ENCODE measurements at regions not wholly inside any gene's neighbourhood (a gene's known extent, or its start where the extent isn't known, plus 50 kb on each side); places are given as distances from the start of the nearest gene placed in this dataset.
A peak's percentile ranks its signal among the peaks of the same experiment; 100 is the strongest.

GRCh38 chr16:74200921-74201320 is 95.7 kb upstream of the PSMD7 start:
- DNase-seq = no peak
- Mint-ChIP-seq H3K27me3 (peaks cover 0 to 8% (median 5%) of the 10 kb centered on the region in 5 donors), H3K4me1 (no peaks in the 10 kb centered on the region), H3K4me3 (no peak overlapping the region), H3K36me3 (no peaks in the 10 kb centered on the region), H3K27ac (no peak overlapping the region), H3K9me3 (peaks cover 0 to 3% (median 0%) of the 10 kb centered on the region in 9 donors)
- POLR2A ChIA-PET = no interaction called here
- ATAC-seq = no peak

DNA sequence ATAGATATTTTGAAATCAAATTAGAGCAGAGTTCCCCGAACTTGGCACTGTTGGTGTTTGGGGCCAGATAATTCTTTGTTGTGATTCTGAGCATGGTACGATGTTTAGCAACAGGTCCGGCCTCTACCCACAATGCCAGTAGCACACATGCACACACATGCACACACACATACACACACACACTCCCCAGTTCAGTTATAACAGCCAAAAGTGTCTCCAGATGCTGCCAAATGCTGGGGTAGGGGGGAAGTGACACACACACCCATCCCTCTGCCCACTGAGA is 96.8 kb upstream of the PSMD7 start:
- no peaks in the 10 kb centered on the region for H3K36me3 Mint-ChIP-seq
- H3K4me3 Mint-ChIP-seq = no peak overlapping the region
- no peaks in the 10 kb centered on the region for H3K4me1 Mint-ChIP-seq
- peaks cover 3 to 18% (median 9%) of the 10 kb centered on the region in 5 donors for H3K27me3 Mint-ChIP-seq
- ATAC-seq = no peak
- POLR2A ChIA-PET = no interaction called here
- no peak overlapping the region for H3K27ac Mint-ChIP-seq
- no peak for DNase-seq
- peaks cover 0 to 3% (median 0%) of the 10 kb centered on the region in 9 donors for H3K9me3 Mint-ChIP-seq

- no peaks in the 10 kb centered on the region for H3K4me1 Mint-ChIP-seq
- POLR2A ChIA-PET = no interaction called here
- ATAC-seq (no peak), DNase-seq (no peak)
- H3K27me3 Mint-ChIP-seq = peaks cover 3 to 23% (median 9%) of the 10 kb centered on the region in 5 donors
- peaks cover 0 to 3% (median 0%) of the 10 kb centered on the region in 9 donors for H3K9me3 Mint-ChIP-seq
- no peaks in the 10 kb centered on the region for H3K36me3 Mint-ChIP-seq
- no peak overlapping the region for H3K27ac Mint-ChIP-seq
- H3K4me3 Mint-ChIP-seq = no peak overlapping the region
These were observed 97.4 kb upstream of the PSMD7 start for GRCh38 chr16:74199066-74199841.

DNA sequence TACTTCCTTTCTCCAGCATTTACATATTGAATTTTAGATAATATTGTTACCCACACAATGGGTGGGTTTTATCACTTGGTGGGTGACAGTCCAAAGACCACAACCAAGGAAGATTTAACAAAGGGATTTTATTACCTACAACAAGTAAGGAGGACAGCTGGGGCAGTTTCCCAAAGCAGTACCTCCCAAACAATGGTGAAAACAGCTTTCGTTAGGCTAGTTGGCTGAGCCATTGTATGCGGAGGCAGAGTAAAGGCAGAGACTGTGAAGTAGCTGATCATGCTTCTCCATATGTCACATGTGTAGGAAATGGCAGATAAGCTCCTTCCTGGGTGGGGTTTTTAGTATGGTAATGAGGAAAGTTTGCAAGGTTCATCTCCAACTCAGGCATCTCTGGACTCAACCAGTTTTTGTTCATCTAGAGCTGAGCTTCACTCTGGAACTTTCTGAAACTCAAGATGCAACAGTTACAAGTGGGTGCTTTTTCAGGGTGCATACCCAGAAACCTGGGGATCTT is 104.3 kb upstream of the PSMD7 start:
- H3K9me3 Mint-ChIP-seq = peaks cover 0 to 12% (median 3%) of the 10 kb centered on the region in 9 donors
- no peak for DNase-seq
- H3K27me3 Mint-ChIP-seq = peaks cover 3 to 48% (median 13%) of the 10 kb centered on the region in 5 donors
- no peak for ATAC-seq
- H3K27ac Mint-ChIP-seq = peak overlapping the region in 1 of 10 donors; percentile 78
- POLR2A ChIA-PET = no interaction called here
- H3K4me1 Mint-ChIP-seq = no peaks in the 10 kb centered on the region
- no peak overlapping the region for H3K4me3 Mint-ChIP-seq
- peaks cover 0 to 4% (median 0%) of the 10 kb centered on the region in 3 donors for H3K36me3 Mint-ChIP-seq

- no peak for DNase-seq
- Mint-ChIP-seq H3K27me3 (peaks cover 4 to 43% (median 12%) of the 10 kb centered on the region in 5 donors), H3K27ac (no peak overlapping the region), H3K9me3 (peaks cover 0 to 14% (median 4%) of the 10 kb centered on the region in 9 donors), H3K36me3 (peaks cover 0 to 4% (median 0%) of the 10 kb centered on the region in 3 donors), H3K4me3 (no peak overlapping the region), H3K4me1 (no peaks in the 10 kb centered on the region)
- POLR2A ChIA-PET = no interaction called here
- no peak for ATAC-seq
These were observed 106.3 kb upstream of the PSMD7 start for GRCh38 chr16:74190292-74190691.

DNA sequence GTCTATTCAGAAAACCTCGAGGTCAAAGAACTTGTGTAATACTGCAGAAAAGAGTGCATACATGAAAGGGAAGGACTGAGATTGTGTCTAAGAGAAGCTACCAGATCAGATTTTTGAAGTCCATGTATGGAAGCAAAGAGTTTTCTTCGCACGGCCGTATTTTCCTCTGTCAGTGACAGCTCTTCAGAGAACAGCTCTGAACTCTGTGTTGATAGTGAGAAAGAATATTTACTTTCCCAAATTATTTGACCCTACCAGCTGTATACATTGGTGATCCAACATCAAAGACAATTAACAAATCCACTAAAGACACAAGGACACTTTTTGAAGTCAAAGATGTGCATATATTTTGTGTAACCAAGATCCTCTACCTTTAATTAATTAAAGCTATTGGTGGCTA is 107.8 kb upstream of the PSMD7 start:
- Mint-ChIP-seq H3K4me1 (no peaks in the 10 kb centered on the region), H3K9me3 (peaks cover 0 to 19% (median 7%) of the 10 kb centered on the region in 9 donors), H3K27me3 (peaks cover 4 to 36% (median 9%) of the 10 kb centered on the region in 5 donors), H3K4me3 (no peak overlapping the region), H3K27ac (no peak overlapping the region), H3K36me3 (peaks cover 0 to 4% (median 0%) of the 10 kb centered on the region in 3 donors)
- POLR2A ChIA-PET = no interaction called here
- ATAC-seq (no peak), DNase-seq (no peak)

GRCh38 chr16:74186561-74186971 is 110.0 kb upstream of the PSMD7 start:
- Mint-ChIP-seq H3K27me3 (peaks cover 7 to 47% (median 11%) of the 10 kb centered on the region in 5 donors), H3K4me1 (no peaks in the 10 kb centered on the region), H3K4me3 (no peak overlapping the region), H3K36me3 (peaks cover 0 to 4% (median 0%) of the 10 kb centered on the region in 3 donors), H3K27ac (no peak overlapping the region), H3K9me3 (peaks cover 0 to 30% (median 12%) of the 10 kb centered on the region in 9 donors)
- ATAC-seq (no peak), DNase-seq (no peak)
- POLR2A ChIA-PET = no interaction called here

- ATAC-seq = no peak
- Mint-ChIP-seq H3K27ac (no peak overlapping the region), H3K4me3 (no peak overlapping the region), H3K9me3 (peaks cover 0 to 27% (median 18%) of the 10 kb centered on the region in 9 donors), H3K27me3 (peaks cover 7 to 34% (median 11%) of the 10 kb centered on the region in 5 donors), H3K4me1 (no peaks in the 10 kb centered on the region), H3K36me3 (peaks cover 0 to 6% (median 0%) of the 10 kb centered on the region in 3 donors)
- POLR2A ChIA-PET = no interaction called here
- no peak for DNase-seq
These were observed 111.8 kb upstream of the PSMD7 start for GRCh38 chr16:74184839-74185238.

GRCh38 chr16:74183601-74184360 is 112.8 kb upstream of the PSMD7 start:
- ATAC-seq (no peak), DNase-seq (no peak)
- Mint-ChIP-seq H3K4me1 (no peaks in the 10 kb centered on the region), H3K4me3 (no peak overlapping the region), H3K36me3 (peaks cover 0 to 6% (median 0%) of the 10 kb centered on the region in 3 donors), H3K9me3 (peaks cover 0 to 31% (median 21%) of the 10 kb centered on the region in 9 donors), H3K27ac (no peak overlapping the region), H3K27me3 (peaks cover 7 to 32% (median 11%) of the 10 kb centered on the region in 5 donors)
- POLR2A ChIA-PET = no interaction called here

- Mint-ChIP-seq H3K9me3 (peaks cover 0 to 7% (median 0%) of the 10 kb centered on the region in 9 donors), H3K4me1 (no peaks in the 10 kb centered on the region), H3K27me3 (peaks cover 0 to 2% (median 0%) of the 10 kb centered on the region in 5 donors), H3K36me3 (no peaks in the 10 kb centered on the region), H3K27ac (no peak overlapping the region), H3K4me3 (no peak overlapping the region)
- POLR2A ChIA-PET = no interaction called here
- DNase-seq (no peak), ATAC-seq (no peak)
These were observed 126.8 kb upstream of the PSMD7 start for GRCh38 chr16:74169687-74170376.

- POLR2A ChIA-PET = no interaction called here
- no peaks in the 10 kb centered on the region for H3K36me3 Mint-ChIP-seq
- no peaks in the 10 kb centered on the region for H3K4me1 Mint-ChIP-seq
- H3K9me3 Mint-ChIP-seq = peaks cover 0 to 15% (median under 1%) of the 10 kb centered on the region in 9 donors
- no peak overlapping the region for H3K27ac Mint-ChIP-seq
- no peak overlapping the region for H3K4me3 Mint-ChIP-seq
- H3K27me3 Mint-ChIP-seq = peaks cover 0 to 2% (median 0%) of the 10 kb centered on the region in 5 donors
- ATAC-seq (no peak), DNase-seq (no peak)
These were observed 127.5 kb upstream of the PSMD7 start for GRCh38 chr16:74169066-74169465.

GRCh38 chr16:74168445-74168844 is 128.2 kb upstream of the PSMD7 start:
- H3K27ac Mint-ChIP-seq = no peak overlapping the region
- DNase-seq (no peak), ATAC-seq (no peak)
- H3K9me3 Mint-ChIP-seq = peaks cover 0 to 20% (median 3%) of the 10 kb centered on the region in 9 donors
- H3K36me3 Mint-ChIP-seq = no peaks in the 10 kb centered on the region
- peaks cover 0 to 2% (median 0%) of the 10 kb centered on the region in 5 donors for H3K27me3 Mint-ChIP-seq
- H3K4me1 Mint-ChIP-seq = no peaks in the 10 kb centered on the region
- POLR2A ChIA-PET = no interaction called here
- H3K4me3 Mint-ChIP-seq = no peak overlapping the region

GRCh38 chr16:74166456-74166855 is 130.2 kb upstream of the PSMD7 start:
- POLR2A ChIA-PET = no interaction called here
- no peaks in the 10 kb centered on the region for H3K4me1 Mint-ChIP-seq
- peaks cover 0 to 2% (median 0%) of the 10 kb centered on the region in 5 donors for H3K27me3 Mint-ChIP-seq
- H3K36me3 Mint-ChIP-seq = peaks cover 0 to 11% (median 2%) of the 10 kb centered on the region in 3 donors
- no peak overlapping the region for H3K4me3 Mint-ChIP-seq
- peaks cover 0 to 26% (median 9%) of the 10 kb centered on the region in 9 donors for H3K9me3 Mint-ChIP-seq
- no peak overlapping the region for H3K27ac Mint-ChIP-seq
- DNase-seq (no peak), ATAC-seq (no peak)

Measured in naive thymus-derived CD8-positive, alpha-beta T cell (primary cell).